ENCODE measurements at regions not wholly inside any gene's neighbourhood (a gene's known extent, or its start where the extent isn't known, plus 50 kb on each side); places are given as distances from the start of the nearest gene placed in this dataset.

GRCh38 chr12:68422159-68422558 is 90.0 kb upstream of the MDM1 start:
- TF ChIP-seq CTCF (conservative IDR thresholded peaks at IDR 0.05; ENCODE audit: low read depth, low read length) (no peak), EZH2 (IDR thresholded peaks at IDR 0.05; ENCODE audit: low read length, unreplicated experiment) (no peak), EZH2phosphoT487 (IDR thresholded peaks at IDR 0.05; ENCODE audit: borderline replicate concordance, low read length) (no peak)
